ENCODE measurements at regions not wholly inside any gene's neighbourhood (a gene's known extent, or its start where the extent isn't known, plus 50 kb on each side); places are given as distances from the start of the nearest gene placed in this dataset.

DNA sequence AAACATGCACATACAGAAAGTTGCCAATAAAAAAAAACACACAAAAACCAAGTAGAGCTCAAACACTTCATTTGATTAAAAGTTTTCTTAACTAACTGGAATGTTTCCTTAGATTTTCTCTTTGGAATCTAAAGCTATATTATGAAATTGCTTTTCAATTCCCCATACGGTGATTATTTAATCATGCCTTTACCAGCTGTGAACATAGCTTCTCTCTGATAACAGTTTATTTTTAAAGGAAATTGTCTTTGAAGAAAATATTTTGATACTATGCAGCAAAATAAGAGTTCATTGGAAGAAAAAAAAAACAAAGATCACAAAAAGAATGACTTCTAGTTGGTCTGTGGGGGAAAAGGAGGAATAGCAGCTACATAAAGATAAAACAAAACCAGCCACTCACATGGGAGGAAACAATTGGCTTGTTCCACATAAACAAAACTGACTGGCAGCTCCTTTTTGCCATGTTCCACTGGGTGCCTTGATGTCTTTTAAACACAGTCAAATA, 71.4 kb downstream of the BMP4 start:
- Histone ChIP-seq H3K9me3 (ENCODE audit: control insufficient read depth, insufficient read depth, low read length) (no peaks in the 10 kb centered on the region), H3K4me3 (ENCODE audit: low read depth, low read length) (no peak overlapping the region), H3K27ac (ENCODE audit: low read depth, low read length) (no peak overlapping the region), H3K27me3 (ENCODE audit: control insufficient read depth, insufficient read depth, low read length) (peaks cover 2% of the 10 kb centered on the region)
- POLR2A ChIA-PET, result no interaction called here
- TF ChIP-seq, protein P1, sequence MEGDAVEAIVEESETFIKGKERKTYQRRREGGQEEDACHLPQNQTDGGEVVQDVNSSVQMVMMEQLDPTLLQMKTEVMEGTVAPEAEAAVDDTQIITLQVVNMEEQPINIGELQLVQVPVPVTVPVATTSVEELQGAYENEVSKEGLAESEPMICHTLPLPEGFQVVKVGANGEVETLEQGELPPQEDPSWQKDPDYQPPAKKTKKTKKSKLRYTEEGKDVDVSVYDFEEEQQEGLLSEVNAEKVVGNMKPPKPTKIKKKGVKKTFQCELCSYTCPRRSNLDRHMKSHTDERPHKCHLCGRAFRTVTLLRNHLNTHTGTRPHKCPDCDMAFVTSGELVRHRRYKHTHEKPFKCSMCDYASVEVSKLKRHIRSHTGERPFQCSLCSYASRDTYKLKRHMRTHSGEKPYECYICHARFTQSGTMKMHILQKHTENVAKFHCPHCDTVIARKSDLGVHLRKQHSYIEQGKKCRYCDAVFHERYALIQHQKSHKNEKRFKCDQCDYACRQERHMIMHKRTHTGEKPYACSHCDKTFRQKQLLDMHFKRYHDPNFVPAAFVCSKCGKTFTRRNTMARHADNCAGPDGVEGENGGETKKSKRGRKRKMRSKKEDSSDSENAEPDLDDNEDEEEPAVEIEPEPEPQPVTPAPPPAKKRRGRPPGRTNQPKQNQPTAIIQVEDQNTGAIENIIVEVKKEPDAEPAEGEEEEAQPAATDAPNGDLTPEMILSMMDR (IDR thresholded peaks at IDR 0.05; ENCODE audit: low read depth, low read length), result no peak
- no peak for DNase-seq (ENCODE audit: low read depth, low spot score)
- CTCF ChIA-PET, result interaction anchor here (0.7 kb wide), 1 partner anchor 462 kb away, joined by 3 read pairs; no protein-coding TSS in a partner anchor

DNA sequence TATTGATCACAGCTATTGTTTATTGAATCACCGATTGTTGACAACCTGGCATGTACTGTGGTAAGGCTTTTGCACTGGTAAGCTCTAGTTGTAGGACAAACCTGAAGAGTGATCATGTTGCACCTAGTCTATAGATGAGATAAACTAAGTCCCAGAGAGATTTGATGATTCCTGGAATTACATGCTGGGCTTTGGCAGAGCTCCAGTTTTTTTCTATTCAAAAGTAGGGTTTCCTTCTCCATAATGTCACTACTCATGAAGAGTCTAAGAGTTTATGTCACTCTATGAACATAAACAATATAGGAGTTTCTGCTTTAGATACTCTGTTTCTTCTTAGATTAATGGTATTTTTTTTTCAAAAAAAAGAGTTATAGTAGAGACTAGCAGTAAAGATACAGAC, 72.0 kb downstream of the BMP4 start:
- ChIA-PET CTCF (no interaction called here), POLR2A (no interaction called here)
- Histone ChIP-seq H3K27ac (ENCODE audit: low read depth, low read length) (no peak overlapping the region), H3K4me3 (ENCODE audit: low read depth, low read length) (no peak overlapping the region), H3K27me3 (ENCODE audit: control insufficient read depth, insufficient read depth, low read length) (peaks cover 2% of the 10 kb centered on the region), H3K9me3 (ENCODE audit: control insufficient read depth, insufficient read depth, low read length) (no peaks in the 10 kb centered on the region)
- no peak for DNase-seq (ENCODE audit: low read depth, low spot score)
- TF ChIP-seq, protein P1 (IDR thresholded peaks at IDR 0.05; ENCODE audit: low read depth, low read length), result no peak

DNA sequence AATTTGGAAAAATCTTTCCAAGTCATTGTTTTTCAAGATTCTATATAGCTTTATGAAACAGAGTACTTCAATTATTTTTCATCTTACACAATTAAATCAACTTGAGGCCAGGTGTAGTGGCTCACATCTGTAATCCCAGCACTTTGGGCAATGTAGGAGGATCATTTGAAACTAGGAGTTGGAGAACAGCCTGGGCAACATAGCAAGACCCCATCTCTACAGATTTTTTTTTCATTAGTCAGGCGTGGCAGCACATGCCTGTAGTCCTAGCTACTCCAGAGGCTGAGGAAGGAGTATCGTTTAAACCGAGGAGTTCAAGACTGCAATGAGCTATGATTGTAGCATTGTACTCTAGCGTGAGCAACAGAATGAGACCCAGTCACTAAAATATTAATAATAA, 72.9 kb downstream of the BMP4 start:
- no peak for DNase-seq (ENCODE audit: low read depth, low spot score)
- Histone ChIP-seq H3K27ac (ENCODE audit: low read depth, low read length) (no peak overlapping the region), H3K4me3 (ENCODE audit: low read depth, low read length) (no peak overlapping the region), H3K27me3 (ENCODE audit: control insufficient read depth, insufficient read depth, low read length) (peaks cover 2% of the 10 kb centered on the region), H3K9me3 (ENCODE audit: control insufficient read depth, insufficient read depth, low read length) (no peaks in the 10 kb centered on the region)
- TF ChIP-seq, protein P1 (IDR thresholded peaks at IDR 0.05; ENCODE audit: low read depth, low read length), result no peak
- POLR2A ChIA-PET, result interaction anchor here (0.5 kb wide), 1 partner anchor 35 kb away, joined by 6 read pairs; no protein-coding TSS in a partner anchor
- CTCF ChIA-PET, result no interaction called here

DNA sequence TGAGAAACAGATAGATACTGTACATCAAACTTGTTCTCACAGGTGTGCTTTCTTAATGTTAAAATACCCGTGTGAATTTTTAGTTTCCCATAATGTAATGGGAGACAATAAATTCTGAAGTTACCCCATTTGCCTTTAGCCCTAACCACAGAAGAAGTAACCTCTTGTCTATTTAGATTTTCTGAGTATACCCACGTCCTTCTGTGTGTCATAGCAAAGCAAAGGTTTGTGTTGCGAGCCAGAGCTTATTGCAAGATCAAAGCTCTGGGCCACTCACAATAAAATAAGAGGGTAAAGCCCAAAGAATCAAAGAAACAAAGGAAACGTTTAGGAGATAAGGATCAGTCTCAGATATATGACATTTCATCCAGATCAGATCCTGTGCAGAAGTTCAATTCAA, 73.9 kb downstream of the BMP4 start:
- CTCF ChIA-PET, result no interaction called here
- H3K27me3 ChIP-seq (ENCODE audit: control insufficient read depth, insufficient read depth, low read length), result peaks cover 2% of the 10 kb centered on the region
- POLR2A ChIA-PET, result no interaction called here
- H3K9me3 ChIP-seq (ENCODE audit: control insufficient read depth, insufficient read depth, low read length), result no peaks in the 10 kb centered on the region
- TF ChIP-seq, protein P1 (IDR thresholded peaks at IDR 0.05; ENCODE audit: low read depth, low read length), result no peak
- no peak overlapping the region for H3K4me3 ChIP-seq (ENCODE audit: low read depth, low read length)
- H3K27ac ChIP-seq (ENCODE audit: low read depth, low read length), result no peak overlapping the region
- DNase-seq (ENCODE audit: low read depth, low spot score), result no peak

DNA sequence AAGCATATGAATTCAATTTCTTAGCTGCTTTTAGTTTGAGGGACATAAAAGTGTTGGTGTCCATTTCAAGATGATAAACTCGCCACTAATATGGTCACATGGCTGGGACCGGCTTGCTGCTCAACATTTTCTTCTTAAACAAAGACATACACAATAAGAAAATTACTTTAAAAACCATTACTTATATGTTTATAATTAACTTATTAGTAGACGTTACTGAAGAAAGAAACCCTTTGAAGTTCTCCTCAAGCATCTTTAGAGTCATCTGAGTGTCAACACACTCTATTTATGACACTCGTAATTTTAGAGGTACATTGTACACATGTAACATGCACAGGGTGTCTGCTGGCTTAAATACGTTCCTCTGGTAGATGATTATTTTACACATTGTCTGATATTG, 74.7 kb downstream of the BMP4 start:
- TF ChIP-seq, protein P1 (IDR thresholded peaks at IDR 0.05; ENCODE audit: low read depth, low read length), result no peak
- POLR2A ChIA-PET, result no interaction called here
- DNase-seq (ENCODE audit: low read depth, low spot score), result no peak
- CTCF ChIA-PET, result interaction anchor here (1.0 kb wide), 1 partner anchor 16 kb away, joined by 3 read pairs; no protein-coding TSS in a partner anchor
- peaks cover 2% of the 10 kb centered on the region for H3K27me3 ChIP-seq (ENCODE audit: control insufficient read depth, insufficient read depth, low read length)
- no peaks in the 10 kb centered on the region for H3K9me3 ChIP-seq (ENCODE audit: control insufficient read depth, insufficient read depth, low read length)
- H3K4me3 ChIP-seq (ENCODE audit: low read depth, low read length), result no peak overlapping the region
- no peak overlapping the region for H3K27ac ChIP-seq (ENCODE audit: low read depth, low read length)
